ENCODE measurements at regions not wholly inside any gene's neighbourhood (a gene's known extent, or its start where the extent isn't known, plus 50 kb on each side); places are given as distances from the start of the nearest gene placed in this dataset.

GRCh38 chr1:29381426-29381825 is 145.1 kb downstream of the PTPRU start:
- no peak for DNase-seq (ENCODE audit: low spot score in 2 of 2)
- Histone ChIP-seq H3K9me3 (peaks cover 25 to 26% of the 10 kb centered on the region in 2 donors), H3K27ac (no peak overlapping the region), H3K36me3 (no peaks in the 10 kb centered on the region), H3K4me3 (no peak overlapping the region), H3K27me3 (no peaks in the 10 kb centered on the region), H3K4me1 (no peaks in the 10 kb centered on the region)
- TF ChIP-seq POLR2A (IDR thresholded peaks at IDR 0.05) (no peak), CTCF (IDR thresholded peaks at IDR 0.05) (no peak), POLR2AphosphoS5 (IDR thresholded peaks at IDR 0.05) (no peak)
- intact Hi-C loops (cut with DNase I; ENCODE audit: low total_unique reads): loop anchor here (5.0 kb wide), 1 partner anchor 741 kb away; no protein-coding TSS in a partner anchor

- H3K27ac ChIP-seq: no peak overlapping the region
- H3K27me3 ChIP-seq: no peaks in the 10 kb centered on the region
- intact Hi-C loops (cut with DNase I; ENCODE audit: low total_unique reads): loop anchor here (5.0 kb wide), 1 partner anchor 742 kb away; no protein-coding TSS in a partner anchor
- peaks cover 25 to 32% of the 10 kb centered on the region in 2 donors for H3K9me3 ChIP-seq
- H3K4me3 ChIP-seq: no peak overlapping the region
- no peaks in the 10 kb centered on the region for H3K36me3 ChIP-seq
- no peaks in the 10 kb centered on the region for H3K4me1 ChIP-seq
- no peak for DNase-seq (ENCODE audit: low spot score in 2 of 2)
- TF ChIP-seq CTCF (IDR thresholded peaks at IDR 0.05) (no peak), POLR2A (IDR thresholded peaks at IDR 0.05) (no peak), POLR2AphosphoS5 (IDR thresholded peaks at IDR 0.05) (no peak)
These were observed 144.2 kb downstream of the PTPRU start for GRCh38 chr1:29380532-29380931.

GRCh38 chr1:29379443-29380073 is 143.2 kb downstream of the PTPRU start:
- no peak for DNase-seq (ENCODE audit: low spot score in 2 of 2)
- H3K9me3 ChIP-seq: peaks cover 25 to 42% of the 10 kb centered on the region in 2 donors
- no peaks in the 10 kb centered on the region for H3K27me3 ChIP-seq
- H3K4me3 ChIP-seq: no peak overlapping the region
- TF ChIP-seq POLR2AphosphoS5 (IDR thresholded peaks at IDR 0.05) (no peak), CTCF (IDR thresholded peaks at IDR 0.05) (no peak), POLR2A (IDR thresholded peaks at IDR 0.05) (no peak)
- intact Hi-C loops (cut with DNase I; ENCODE audit: low total_unique reads): loop anchor here (5.0 kb wide), 1 partner anchor 743 kb away; no protein-coding TSS in a partner anchor
- no peaks in the 10 kb centered on the region for H3K4me1 ChIP-seq
- H3K27ac ChIP-seq: no peak overlapping the region
- H3K36me3 ChIP-seq: no peaks in the 10 kb centered on the region
